ENCODE measurements at regions not wholly inside any gene's neighbourhood (a gene's known extent, or its start where the extent isn't known, plus 50 kb on each side); places are given as distances from the start of the nearest gene placed in this dataset.

- TF ChIP-seq SMC3 (conservative IDR thresholded peaks at IDR 0.05; ENCODE audit: poor library complexity) (no peak), EP300 (conservative IDR thresholded peaks at IDR 0.05; ENCODE audit: poor library complexity, severe bottlenecking) (no peak), POLR2AphosphoS5 (IDR thresholded peaks at IDR 0.05) (no peak), EZH2 (IDR thresholded peaks at IDR 0.05; ENCODE audit: borderline replicate concordance, insufficient read depth, low read length, poor library complexity, severe bottlenecking) (no peak), CTCF (IDR thresholded peaks at IDR 0.05; ENCODE audit: poor library complexity, severe bottlenecking) (no peak), TAF1 (IDR thresholded peaks at IDR 0.05; ENCODE audit: low read depth) (no peak)
- H3K27me3 ChIP-seq (ENCODE audit: insufficient read depth, low read depth, low read length) = no peaks in the 10 kb centered on the region
- no peaks in the 10 kb centered on the region for H3K9me3 ChIP-seq (ENCODE audit: low read length)
Measured at GRCh38 chr5:63456279-63456678, 506.0 kb downstream of the HTR1A start.

GRCh38 chr5:63451188-63451587 lies 511.1 kb downstream of the HTR1A start:
- Histone ChIP-seq H3K4me2 (ENCODE audit: low read length) (no peak overlapping the region), H2AFZ (ENCODE audit: low read depth, low read length) (no peak overlapping the region), H3K9ac (ENCODE audit: low read length) (no peak overlapping the region), H3K27ac (ENCODE audit: low read length) (no peak overlapping the region), H3F3A (ENCODE audit: insufficient read depth, low read length, poor library complexity, severe bottlenecking) (no peaks in the 10 kb centered on the region), H3K9me2 (ENCODE audit: insufficient read depth, low read length) (no peaks in the 10 kb centered on the region), H3K36me3 (ENCODE audit: insufficient read depth, low read length) (no peaks in the 10 kb centered on the region), H3K9me3 (ENCODE audit: low read length) (no peaks in the 10 kb centered on the region), H3K79me2 (replicated peaks; ENCODE audit: insufficient read depth, low read length) (no peaks in the 10 kb centered on the region), H3K4me3 (ENCODE audit: low read length) (no peak overlapping the region), H4K20me1 (ENCODE audit: insufficient read depth) (no peaks in the 10 kb centered on the region), H3K27me3 (ENCODE audit: insufficient read depth, low read depth, low read length) (no peaks in the 10 kb centered on the region)
- TF ChIP-seq MXI1 (conservative IDR thresholded peaks at IDR 0.05; ENCODE audit: poor library complexity, severe bottlenecking) (no peak), EZH2 (IDR thresholded peaks at IDR 0.05; ENCODE audit: borderline replicate concordance, insufficient read depth, low read length, poor library complexity, severe bottlenecking) (no peak), EP300 (conservative IDR thresholded peaks at IDR 0.05; ENCODE audit: poor library complexity, severe bottlenecking) (no peak), TAF1 (IDR thresholded peaks at IDR 0.05; ENCODE audit: low read depth) (no peak), SMC3 (conservative IDR thresholded peaks at IDR 0.05; ENCODE audit: poor library complexity) (no peak), POLR2AphosphoS5 (IDR thresholded peaks at IDR 0.05) (no peak), REST (IDR thresholded peaks at IDR 0.05; ENCODE audit: borderline replicate concordance) (no peak), RAD21 (conservative IDR thresholded peaks at IDR 0.05) (no peak), CTCF (IDR thresholded peaks at IDR 0.05; ENCODE audit: poor library complexity, severe bottlenecking) (no peak)

More at GRCh38 chr5:63456279-63456678, 506.0 kb downstream of the HTR1A start:
- no peaks in the 10 kb centered on the region for H3K9me2 ChIP-seq (ENCODE audit: insufficient read depth, low read length)
- H3K4me2 ChIP-seq (ENCODE audit: low read length) = no peak overlapping the region
- no peaks in the 10 kb centered on the region for H3K36me3 ChIP-seq (ENCODE audit: insufficient read depth, low read length)
- no peak overlapping the region for H3K27ac ChIP-seq (ENCODE audit: low read length)
- H3F3A ChIP-seq (ENCODE audit: insufficient read depth, low read length, poor library complexity, severe bottlenecking) = no peaks in the 10 kb centered on the region
- H3K4me3 ChIP-seq (ENCODE audit: low read length) = no peak overlapping the region
- no peak overlapping the region for H3K9ac ChIP-seq (ENCODE audit: low read length)
- H3K79me2 ChIP-seq (replicated peaks; ENCODE audit: insufficient read depth, low read length) = no peaks in the 10 kb centered on the region
- no peak overlapping the region for H2AFZ ChIP-seq (ENCODE audit: low read depth, low read length)
- H4K20me1 ChIP-seq (ENCODE audit: insufficient read depth) = no peaks in the 10 kb centered on the region
